ENCODE measurements at regions not wholly inside any gene's neighbourhood (a gene's known extent, or its start where the extent isn't known, plus 50 kb on each side); places are given as distances from the start of the nearest gene placed in this dataset.

GRCh38 chr2:8030573-8031303 is 651.1 kb upstream of the ID2 start:
- no peak for TF ChIP-seq CTCF (IDR thresholded peaks at IDR 0.05)
- TF ChIP-seq POLR2A (IDR thresholded peaks at IDR 0.05) = no peak
